Smooth muscle cell (in vitro differentiated cells): ENCODE measurements at regions not wholly inside any gene's neighbourhood (a gene's known extent, or its start where the extent isn't known, plus 50 kb on each side); places are given as distances from the start of the nearest gene placed in this dataset.

Source experiments
- DNase-seq: peaks from one replicate; lab custom pipeline; 2025; ENCODE audit not compliant: unreplicated experiment; lab: John Stamatoyannopoulos, UW
- H2AFZ ChIP-seq: fragments of 200-600 bp; sonication (generic); 2 replicates; pipeline ENCODE4 v1.6.0; 2016; ENCODE audit warnings: antibody characterized with exemption, low read depth, mild to moderate bottlenecking
- H3F3A ChIP-seq: fragments of 200-600 bp; sonication (generic); 2 replicates; pipeline ENCODE4 v1.6.0; 2017; ENCODE audit warnings: antibody characterized with exemption, low read depth
- H3K27ac ChIP-seq: fragments of 200-600 bp; sonication (generic); 2 replicates; pipeline ENCODE4 v1.5.1; 2016; ENCODE audit warnings: low read depth, mild to moderate bottlenecking
- H3K27me3 ChIP-seq: fragments of 200-600 bp; sonication (generic); 2 replicates; pipeline ENCODE4 v1.6.1; 2016; ENCODE audit warnings: low read depth, mild to moderate bottlenecking
- H3K36me3 ChIP-seq: fragments of 200-600 bp; sonication (generic); 2 replicates; pipeline ENCODE4 v1.5.1; 2016; ENCODE audit warnings: low read depth
- H3K4me1 ChIP-seq: fragments of 200-600 bp; sonication (generic); 2 replicates; pipeline ENCODE4 v1.5.1; 2016; ENCODE audit warnings: low read depth
- H3K4me2 ChIP-seq: fragments of 200-600 bp; sonication (generic); 2 replicates; pipeline ENCODE4 v1.6.0; 2016; ENCODE audit warnings: mild to moderate bottlenecking
- H3K4me3 ChIP-seq: fragments of 200-600 bp; sonication (generic); 2 replicates; pipeline ENCODE4 v1.5.1; 2016; ENCODE audit warnings: mild to moderate bottlenecking
- H3K79me2 ChIP-seq: fragments of 200-600 bp; sonication (generic); 2 replicates; pipeline ENCODE4 v1.6.0; 2016; ENCODE audit warnings: low read depth, mild to moderate bottlenecking
- H3K9ac ChIP-seq: fragments of 200-600 bp; sonication (generic); 2 replicates; pipeline ENCODE4 v1.6.0; 2016; ENCODE audit warnings: low read depth
- H3K9me3 ChIP-seq: fragments of 200-600 bp; sonication (generic); replicated peaks from 2 replicates; pipeline ENCODE4 v1.5.1; 2016; ENCODE audit warnings: low read depth
- H4K20me1 ChIP-seq: fragments of 200-600 bp; sonication (generic); 2 replicates; pipeline ENCODE4 v1.6.0; 2016; ENCODE audit warnings: low read depth
- CTCF ChIP-seq: fragments of 200-600 bp; sonication (generic); IDR thresholded peaks from 2 replicates; pipeline ENCODE4 v1.5.1; 2017; ENCODE audit warnings: borderline replicate concordance, mild to moderate bottlenecking, antibody characterized with exemption; ENCODE audit not compliant: insufficient read depth, poor library complexity, severe bottlenecking
- WGBS: methylation state at CpG from one replicate; pipeline ENCODE4 v1.1.7; 2016; ENCODE audit warnings: low lambda C conversion rate; 5-methylcytosine and 5-hydroxymethylcytosine counted together

GRCh38 chr1:177705839-177706238, 264.0 kb downstream of the SEC16B start:
- no peak overlapping the region for H3K4me3 ChIP-seq
- no peak overlapping the region for H3K4me2 ChIP-seq
- H3K79me2 ChIP-seq: no peaks in the 10 kb centered on the region
- no peak overlapping the region for H3K9ac ChIP-seq
- H3K36me3 ChIP-seq: no peaks in the 10 kb centered on the region
- H3K9me3 ChIP-seq: no peaks in the 10 kb centered on the region
- H4K20me1 ChIP-seq: no peaks in the 10 kb centered on the region
- 70% methylated on average over 5 of the region's 5 CpGs for WGBS
- no peaks in the 10 kb centered on the region for H3K27me3 ChIP-seq
- H2AFZ ChIP-seq: no peak overlapping the region
- no peak for DNase-seq
- no peak overlapping the region for H3K27ac ChIP-seq
- H3K4me1 ChIP-seq: no peaks in the 10 kb centered on the region
- TF ChIP-seq CTCF: no peak
- no peaks in the 10 kb centered on the region for H3F3A ChIP-seq

- Histone ChIP-seq H3K9me3 (no peaks in the 10 kb centered on the region), H4K20me1 (no peaks in the 10 kb centered on the region), H3K4me2 (no peak overlapping the region), H3K36me3 (no peaks in the 10 kb centered on the region), H3F3A (no peaks in the 10 kb centered on the region), H3K79me2 (no peaks in the 10 kb centered on the region), H2AFZ (no peak overlapping the region), H3K9ac (no peak overlapping the region), H3K27ac (no peak overlapping the region), H3K27me3 (no peaks in the 10 kb centered on the region), H3K4me1 (no peaks in the 10 kb centered on the region), H3K4me3 (no peak overlapping the region)
- DNase-seq: no peak
- 61% methylated on average over 3 of the region's 3 CpGs for WGBS
- TF ChIP-seq CTCF: no peak
Observed at GRCh38 chr1:177703888-177704446, 265.9 kb downstream of the SEC16B start.

GRCh38 chr1:177701654-177702353, 268.1 kb downstream of the SEC16B start:
- no peak for TF ChIP-seq CTCF
- H3K4me2 ChIP-seq: no peak overlapping the region
- H3K4me3 ChIP-seq: no peak overlapping the region
- no peaks in the 10 kb centered on the region for H3K27me3 ChIP-seq
- H2AFZ ChIP-seq: no peak overlapping the region
- H3K9ac ChIP-seq: no peak overlapping the region
- no peaks in the 10 kb centered on the region for H3K36me3 ChIP-seq
- no peaks in the 10 kb centered on the region for H3K79me2 ChIP-seq
- H3K9me3 ChIP-seq: no peaks in the 10 kb centered on the region
- no peaks in the 10 kb centered on the region for H3K4me1 ChIP-seq
- WGBS: 83% methylated on average over 3 of the region's 3 CpGs
- no peaks in the 10 kb centered on the region for H3F3A ChIP-seq
- H4K20me1 ChIP-seq: no peaks in the 10 kb centered on the region
- DNase-seq: no peak
- H3K27ac ChIP-seq: no peak overlapping the region

GRCh38 chr1:177700856-177701255, 269.0 kb downstream of the SEC16B start:
- Histone ChIP-seq H3K27ac (no peak overlapping the region), H3K79me2 (no peaks in the 10 kb centered on the region), H3K9me3 (no peaks in the 10 kb centered on the region), H3K4me3 (no peak overlapping the region), H3K4me2 (no peak overlapping the region), H4K20me1 (no peaks in the 10 kb centered on the region), H3K9ac (no peak overlapping the region), H2AFZ (no peak overlapping the region), H3K4me1 (no peaks in the 10 kb centered on the region), H3K27me3 (no peaks in the 10 kb centered on the region), H3F3A (no peaks in the 10 kb centered on the region), H3K36me3 (no peaks in the 10 kb centered on the region)
- WGBS: 90% methylated on average over 5 of the region's 5 CpGs
- TF ChIP-seq CTCF: no peak
- no peak for DNase-seq
